ENCODE measurements at regions not wholly inside any gene's neighbourhood (a gene's known extent, or its start where the extent isn't known, plus 50 kb on each side); places are given as distances from the start of the nearest gene placed in this dataset.

GRCh38 chr2:221774136-221774535, 202.0 kb upstream of the EPHA4 start:
- no peak for TF ChIP-seq CTCF (optimal IDR thresholded peaks at IDR 0.05 in 1 of 3, IDR thresholded peaks at IDR 0.05 in 1 of 3, conservative IDR thresholded peaks at IDR 0.05 in 1 of 3; ENCODE audit: extremely low read depth in 1 of 3, insufficient read depth in 2 of 3, low read length in 3 of 3)
- no peak for TF ChIP-seq EZH2 (IDR thresholded peaks at IDR 0.05; ENCODE audit: low read length)

Measured in keratinocyte (primary cell).